HFFc6 (cell line): ENCODE measurements at regions not wholly inside any gene's neighbourhood (a gene's known extent, or its start where the extent isn't known, plus 50 kb on each side); places are given as distances from the start of the nearest gene placed in this dataset.
"Not testable (repeated sequence)": the region's sequence is repeated elsewhere in the genome, so short reads cannot be mapped to it uniquely, and the experiment has no call there.

ENCODE experiments used
- DNase-seq: peaks from one replicate; pipeline ENCODE4 v3.0.0-alpha.2; 2018
- H3K27ac Mint-ChIP-seq: 2 replicates; pipeline ENCODE4 v1.8.0; 2020; ENCODE audit warnings: mild to moderate bottlenecking, mixed read lengths
- H3K27me3 Mint-ChIP-seq: 2 replicates; pipeline ENCODE4 v1.8.0; 2021; ENCODE audit warnings: mild to moderate bottlenecking, moderate library complexity, mixed read lengths; ENCODE audit not compliant: insufficient read depth
- H3K36me3 Mint-ChIP-seq: 2 replicates; pipeline ENCODE4 v1.8.0; 2021; ENCODE audit warnings: low read depth, mixed read lengths
- H3K4me1 Mint-ChIP-seq: 2 replicates; pipeline ENCODE4 v1.8.0; 2020; ENCODE audit warnings: low read depth, mixed read lengths
- H3K4me3 Mint-ChIP-seq: 2 replicates; pipeline ENCODE4 v1.8.0; 2020; ENCODE audit warnings: mild to moderate bottlenecking, moderate library complexity, mixed read lengths
- H3K9me3 Mint-ChIP-seq: 2 replicates; pipeline ENCODE4 v1.8.0; 2020; ENCODE audit warnings: mild to moderate bottlenecking, mixed read lengths
- TF ChIP-seq, protein P1 (sequence below): fragments of 200-600 bp; sonication (generic); IDR thresholded peaks from 2 replicates; pipeline ENCODE4 v1.5.0; 2021; ENCODE audit warnings: antibody characterized with exemption, mild to moderate bottlenecking

DNA sequence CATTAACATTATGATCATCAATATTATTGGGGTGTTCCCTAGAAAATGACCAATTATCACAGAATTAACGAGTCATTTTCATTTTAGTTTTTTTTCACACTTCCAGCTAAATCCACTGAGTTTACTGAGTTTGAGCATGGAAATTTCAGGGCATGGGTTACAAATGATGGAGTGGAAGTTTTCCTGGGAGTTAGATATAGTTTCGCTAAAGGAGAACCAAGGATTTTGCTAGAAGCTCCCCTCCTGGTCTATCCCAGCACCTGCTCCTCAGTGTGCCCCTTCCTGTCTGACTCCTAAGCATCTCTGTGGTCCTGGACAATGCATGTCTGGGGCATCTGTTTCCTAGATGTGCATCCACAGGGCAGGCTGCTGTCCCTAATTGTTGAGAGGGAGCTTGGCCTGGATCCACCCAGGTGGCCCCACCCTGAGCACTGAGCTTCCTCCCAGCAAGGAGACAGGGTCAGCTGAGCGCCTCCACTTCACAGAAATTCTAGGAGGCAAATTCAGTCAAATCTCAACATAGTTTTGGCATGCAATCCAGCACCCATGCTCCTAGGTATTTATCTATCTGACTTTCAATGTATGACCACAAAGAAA lies 102.3 kb upstream of the GOLGA6L6 start:
- DNase-seq = no peak
- no peaks in the 10 kb centered on the region for H3K36me3 Mint-ChIP-seq
- H3K4me1 Mint-ChIP-seq = no peaks in the 10 kb centered on the region
- H3K9me3 Mint-ChIP-seq = no peaks in the 10 kb centered on the region; the same call in 1 of the 2 replicates
- TF ChIP-seq, protein P1, sequence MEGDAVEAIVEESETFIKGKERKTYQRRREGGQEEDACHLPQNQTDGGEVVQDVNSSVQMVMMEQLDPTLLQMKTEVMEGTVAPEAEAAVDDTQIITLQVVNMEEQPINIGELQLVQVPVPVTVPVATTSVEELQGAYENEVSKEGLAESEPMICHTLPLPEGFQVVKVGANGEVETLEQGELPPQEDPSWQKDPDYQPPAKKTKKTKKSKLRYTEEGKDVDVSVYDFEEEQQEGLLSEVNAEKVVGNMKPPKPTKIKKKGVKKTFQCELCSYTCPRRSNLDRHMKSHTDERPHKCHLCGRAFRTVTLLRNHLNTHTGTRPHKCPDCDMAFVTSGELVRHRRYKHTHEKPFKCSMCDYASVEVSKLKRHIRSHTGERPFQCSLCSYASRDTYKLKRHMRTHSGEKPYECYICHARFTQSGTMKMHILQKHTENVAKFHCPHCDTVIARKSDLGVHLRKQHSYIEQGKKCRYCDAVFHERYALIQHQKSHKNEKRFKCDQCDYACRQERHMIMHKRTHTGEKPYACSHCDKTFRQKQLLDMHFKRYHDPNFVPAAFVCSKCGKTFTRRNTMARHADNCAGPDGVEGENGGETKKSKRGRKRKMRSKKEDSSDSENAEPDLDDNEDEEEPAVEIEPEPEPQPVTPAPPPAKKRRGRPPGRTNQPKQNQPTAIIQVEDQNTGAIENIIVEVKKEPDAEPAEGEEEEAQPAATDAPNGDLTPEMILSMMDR = no peak
- H3K4me3 Mint-ChIP-seq = no peak overlapping the region
- H3K27me3 Mint-ChIP-seq = peaks cover 2% of the 10 kb centered on the region; the same call in 1 of the 2 replicates
- H3K27ac Mint-ChIP-seq = no peak overlapping the region

DNA sequence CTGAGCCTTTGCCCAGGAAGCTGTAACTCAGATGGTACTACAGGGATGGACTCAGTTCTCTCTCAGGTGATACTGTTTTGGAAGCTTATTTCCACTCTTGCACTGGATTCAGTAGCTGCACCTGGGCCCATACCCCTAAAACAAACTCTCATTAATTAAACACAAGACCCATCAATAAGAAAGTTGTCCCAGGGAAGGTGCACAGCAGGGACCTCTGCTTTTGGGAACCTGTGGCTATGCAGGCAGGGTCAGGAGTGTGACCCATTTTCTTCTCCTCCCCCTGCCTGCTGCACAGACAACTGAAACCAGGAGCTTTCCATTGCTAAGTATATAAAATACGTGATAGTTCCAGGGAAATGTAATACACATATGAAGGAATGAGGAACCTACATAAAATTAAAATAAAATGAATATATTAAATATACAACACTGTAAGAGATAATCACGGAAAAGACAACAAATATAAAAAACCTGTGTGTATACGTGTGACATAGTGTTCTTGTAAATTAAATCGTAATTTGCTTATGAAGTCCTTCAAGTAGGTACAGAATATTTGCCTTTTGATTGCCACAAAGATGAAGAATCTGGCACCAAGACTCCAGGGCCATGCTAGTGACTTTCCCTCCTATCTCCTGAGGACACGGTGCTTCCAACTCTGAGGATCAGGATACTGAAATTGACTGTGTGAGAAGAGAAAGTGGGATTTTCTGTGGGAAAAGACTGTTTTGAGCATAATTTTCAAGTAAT lies 101.6 kb upstream of the GOLGA6L6 start:
- DNase-seq = no peak
- TF ChIP-seq, protein P1 = no peak
- Mint-ChIP-seq H3K27ac (no peak overlapping the region), H3K4me1 (no peaks in the 10 kb centered on the region), H3K27me3 (peaks cover 2% of the 10 kb centered on the region; the same call in 1 of the 2 replicates), H3K9me3 (no peaks in the 10 kb centered on the region; the same call in 1 of the 2 replicates), H3K4me3 (no peak overlapping the region), H3K36me3 (no peaks in the 10 kb centered on the region)

DNA sequence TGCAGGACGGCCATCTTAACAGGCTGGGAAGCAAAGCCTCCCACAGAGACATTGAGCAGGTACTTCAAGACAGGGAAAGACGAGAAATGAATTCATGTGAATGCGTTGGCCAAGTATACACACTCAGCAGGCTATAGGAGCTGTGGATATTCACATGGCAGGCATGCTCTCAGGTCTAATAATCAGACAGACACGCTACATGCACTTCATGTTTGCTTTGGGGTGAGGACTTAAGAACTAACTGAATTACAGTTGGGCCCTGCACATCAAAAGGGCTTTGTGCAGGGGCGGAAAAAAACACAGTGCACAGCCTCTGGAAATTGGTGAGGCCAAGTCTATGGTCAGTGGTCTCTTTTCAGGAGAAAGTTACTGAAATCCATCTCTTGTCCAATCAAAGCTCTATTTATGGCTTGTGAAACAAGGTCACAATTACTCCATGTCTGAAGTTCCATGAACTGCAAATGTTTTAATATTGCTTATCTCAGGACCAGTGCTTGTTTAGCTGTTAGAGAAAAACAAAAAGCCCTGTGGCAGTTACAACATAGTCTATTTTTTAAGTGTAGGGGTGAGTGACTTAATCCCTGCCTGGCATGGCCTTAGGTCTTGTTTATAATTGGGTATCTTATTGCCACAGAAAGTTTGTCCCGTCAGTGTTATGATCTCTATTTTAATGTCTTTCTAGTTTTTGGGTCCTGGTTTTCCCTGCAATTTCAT lies 100.6 kb upstream of the GOLGA6L6 start:
- Mint-ChIP-seq H3K27ac (no peak overlapping the region), H3K27me3 (peaks cover 2% of the 10 kb centered on the region; the same call in 1 of the 2 replicates), H3K9me3 (no peaks in the 10 kb centered on the region; the same call in 1 of the 2 replicates), H3K4me3 (no peak overlapping the region), H3K4me1 (no peaks in the 10 kb centered on the region), H3K36me3 (no peaks in the 10 kb centered on the region)
- TF ChIP-seq, protein P1 = no peak
- DNase-seq = no peak

GRCh38 chr15:20640427-20640826 lies 98.8 kb upstream of the GOLGA6L6 start:
- not testable (repeated sequence) for H3K4me1 Mint-ChIP-seq, H3K36me3 Mint-ChIP-seq, H3K27ac Mint-ChIP-seq, DNase-seq, H3K9me3 Mint-ChIP-seq, H3K27me3 Mint-ChIP-seq, H3K4me3 Mint-ChIP-seq
- TF ChIP-seq, protein P1 = peak; percentile 17; the same call in 1 of the 2 replicates

DNA sequence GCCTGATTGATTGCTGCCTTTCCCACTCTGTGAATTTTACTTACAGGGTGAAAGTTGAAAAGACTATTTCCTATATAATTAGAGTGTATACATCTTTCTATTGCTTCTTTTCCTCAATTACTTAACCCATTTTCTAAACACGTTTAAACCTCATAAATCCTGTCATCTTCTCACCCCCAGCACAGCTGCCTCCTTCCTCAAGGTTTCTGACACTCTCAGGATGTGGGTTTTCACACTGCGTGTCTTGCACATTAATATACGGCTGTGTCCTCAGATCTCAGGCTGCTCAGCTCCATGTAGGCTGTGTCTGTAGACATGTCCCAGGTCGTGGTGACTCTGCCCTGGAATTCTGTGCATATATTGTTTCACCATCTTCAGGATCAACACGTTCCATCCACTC lies 97.6 kb upstream of the GOLGA6L6 start:
- not testable (repeated sequence) for DNase-seq, H3K27ac Mint-ChIP-seq, H3K4me3 Mint-ChIP-seq, H3K36me3 Mint-ChIP-seq, H3K27me3 Mint-ChIP-seq, H3K9me3 Mint-ChIP-seq, H3K4me1 Mint-ChIP-seq

- H3K36me3 Mint-ChIP-seq, H3K4me1 Mint-ChIP-seq, H3K9me3 Mint-ChIP-seq: not testable (repeated sequence)
These were observed 95.9 kb upstream of the GOLGA6L6 start for GRCh38 chr15:20637499-20637898.

GRCh38 chr15:20629526-20629925 lies 87.9 kb upstream of the GOLGA6L6 start:
- H3K36me3 Mint-ChIP-seq, H3K27me3 Mint-ChIP-seq, H3K9me3 Mint-ChIP-seq, H3K4me3 Mint-ChIP-seq, H3K27ac Mint-ChIP-seq, DNase-seq, H3K4me1 Mint-ChIP-seq: not testable (repeated sequence)

More at GRCh38 chr15:20637499-20637898, 95.9 kb upstream of the GOLGA6L6 start:
- not testable (repeated sequence) for H3K27ac Mint-ChIP-seq, DNase-seq, H3K27me3 Mint-ChIP-seq, H3K4me3 Mint-ChIP-seq

DNA sequence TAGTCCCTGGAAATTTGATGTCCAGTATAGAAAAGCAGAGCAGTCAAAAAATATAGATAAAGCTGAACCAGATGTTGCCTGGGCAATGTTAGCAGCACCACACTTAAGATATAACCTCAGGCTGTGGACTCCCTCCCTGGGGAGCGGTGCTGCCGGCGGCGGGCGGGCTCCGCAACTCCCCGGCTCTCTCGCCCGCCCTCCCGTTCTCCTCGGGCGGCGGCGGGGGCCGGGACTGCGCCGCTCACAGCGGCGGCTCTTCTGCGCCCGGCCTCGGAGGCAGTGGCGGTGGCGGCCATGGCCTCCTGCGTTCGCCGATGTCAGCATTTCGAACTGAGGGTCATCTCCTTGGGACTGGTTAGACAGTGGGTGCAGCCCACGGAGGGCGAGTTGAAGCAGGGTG lies 86.9 kb upstream of the GOLGA6L6 start:
- not testable (repeated sequence) for H3K4me1 Mint-ChIP-seq, H3K36me3 Mint-ChIP-seq, H3K27ac Mint-ChIP-seq, H3K27me3 Mint-ChIP-seq, DNase-seq, H3K9me3 Mint-ChIP-seq, H3K4me3 Mint-ChIP-seq

GRCh38 chr15:20625469-20625868 lies 83.9 kb upstream of the GOLGA6L6 start:
- DNase-seq, H3K27me3 Mint-ChIP-seq, H3K4me1 Mint-ChIP-seq, H3K27ac Mint-ChIP-seq, H3K9me3 Mint-ChIP-seq, H3K4me3 Mint-ChIP-seq, H3K36me3 Mint-ChIP-seq: not testable (repeated sequence)
